Testis (tissue), 2 donors: ENCODE measurements at regions not wholly inside any gene's neighbourhood (a gene's known extent, or its start where the extent isn't known, plus 50 kb on each side); places are given as distances from the start of the nearest gene placed in this dataset.

Experiments used
- DNase-seq: peaks from one replicate; pipeline ENCODE4 v3.0.0-alpha.2; 2019
- H3K27ac ChIP-seq, 2 donors: fragments of 200-600 bp; sonication (generic); one replicate each; pipeline ENCODE4 v1.5.1; 2019
- H3K27me3 ChIP-seq: fragments of 200-600 bp; sonication (generic); one replicate; pipeline ENCODE4 v1.5.1; 2019
- H3K36me3 ChIP-seq: fragments of 200-600 bp; sonication (generic); one replicate; pipeline ENCODE4 v1.5.1; 2017; ENCODE audit warnings: low read depth; ENCODE audit errors: missing control alignments
- H3K4me1 ChIP-seq: fragments of 200-600 bp; sonication (generic); one replicate; pipeline ENCODE4 v1.5.1; 2019
- H3K4me3 ChIP-seq, 2 donors: fragments of 200-600 bp; sonication (generic); one replicate each; pipeline ENCODE4 v1.5.1; 2017 to 2019
- H3K9me3 ChIP-seq: fragments of 200-600 bp; sonication (generic); one replicate; pipeline ENCODE4 v1.5.1; 2017
- POLR2A ChIP-seq: fragments of 450-650 bp; IDR thresholded peaks from one replicate; pipeline ENCODE4 v1.6.1; 2017; ENCODE audit warnings: antibody characterized with exemption, mild to moderate bottlenecking, moderate library complexity
- WGBS, 2 donors: methylation state at CpG; one replicate each; pipeline ENCODE4 v1.1.5; 2018; 5-methylcytosine and 5-hydroxymethylcytosine counted together
- intact Hi-C: fragments of 100-400 bp; cut with DNase I; formaldehyde crosslinking; loops from one replicate; pipeline ENCODE4 v1.15.1; 2023; ENCODE audit warnings: low total_unique reads
- TF ChIP-seq, protein P1 (sequence below), 3 experiments: fragments of 450-650 bp in 2 of 3; fragments of 200-600 bp in 1 of 3; sonication (generic) in 1 of 3; IDR thresholded peaks; one replicate each; pipeline ENCODE4 v1.5.1; 2016 to 2019; ENCODE audit warnings: antibody characterized with exemption in 3 of 3, mild to moderate bottlenecking in 2 of 3, moderate library complexity in 1 of 3

DNA sequence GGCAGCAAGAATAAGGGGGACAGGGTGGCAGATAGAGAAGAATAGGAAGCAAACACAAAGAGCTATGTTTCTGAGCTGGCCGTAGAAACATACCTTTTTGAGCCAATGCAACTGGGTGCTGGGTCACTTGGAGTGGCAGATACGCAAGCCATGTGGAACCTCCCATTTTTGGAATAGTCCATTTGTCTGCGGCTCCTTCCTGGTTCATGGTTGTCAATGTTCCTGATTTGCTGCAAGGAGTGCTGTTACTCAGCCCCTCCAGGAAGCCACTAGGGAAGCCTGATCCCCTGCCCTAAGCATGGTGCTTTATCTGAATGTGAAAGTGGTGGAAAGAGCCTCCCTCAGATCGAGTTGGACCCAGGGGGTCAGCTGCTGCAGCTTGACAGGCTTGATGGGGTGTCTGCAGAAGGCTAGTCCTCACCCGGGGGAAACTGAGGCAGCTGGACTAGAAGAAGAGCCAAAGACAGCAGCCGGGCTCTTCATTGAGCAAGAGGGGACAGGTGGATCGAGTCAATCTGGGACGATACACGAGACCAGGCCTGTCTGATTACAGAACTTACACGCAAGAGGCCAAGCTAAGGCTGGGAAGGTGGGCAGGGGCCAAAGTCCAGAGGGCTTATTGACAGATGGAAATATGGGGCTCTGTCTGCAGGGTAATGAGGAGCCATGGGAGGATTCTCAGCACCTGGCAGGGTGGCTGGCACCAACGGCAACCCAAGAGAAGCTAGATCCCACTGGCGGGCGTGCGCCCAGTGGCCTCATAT is 57.4 kb upstream of the CTNNBL1 start:
- Histone ChIP-seq H3K36me3 (no peaks in the 10 kb centered on the region), H3K9me3 (no peaks in the 10 kb centered on the region), H3K27me3 (no peaks in the 10 kb centered on the region), H3K27ac (no peak overlapping the region), H3K4me3 (no peak overlapping the region), H3K4me1 (no peaks in the 10 kb centered on the region)
- intact Hi-C loops, result no loop called here
- TF ChIP-seq, protein P1, sequence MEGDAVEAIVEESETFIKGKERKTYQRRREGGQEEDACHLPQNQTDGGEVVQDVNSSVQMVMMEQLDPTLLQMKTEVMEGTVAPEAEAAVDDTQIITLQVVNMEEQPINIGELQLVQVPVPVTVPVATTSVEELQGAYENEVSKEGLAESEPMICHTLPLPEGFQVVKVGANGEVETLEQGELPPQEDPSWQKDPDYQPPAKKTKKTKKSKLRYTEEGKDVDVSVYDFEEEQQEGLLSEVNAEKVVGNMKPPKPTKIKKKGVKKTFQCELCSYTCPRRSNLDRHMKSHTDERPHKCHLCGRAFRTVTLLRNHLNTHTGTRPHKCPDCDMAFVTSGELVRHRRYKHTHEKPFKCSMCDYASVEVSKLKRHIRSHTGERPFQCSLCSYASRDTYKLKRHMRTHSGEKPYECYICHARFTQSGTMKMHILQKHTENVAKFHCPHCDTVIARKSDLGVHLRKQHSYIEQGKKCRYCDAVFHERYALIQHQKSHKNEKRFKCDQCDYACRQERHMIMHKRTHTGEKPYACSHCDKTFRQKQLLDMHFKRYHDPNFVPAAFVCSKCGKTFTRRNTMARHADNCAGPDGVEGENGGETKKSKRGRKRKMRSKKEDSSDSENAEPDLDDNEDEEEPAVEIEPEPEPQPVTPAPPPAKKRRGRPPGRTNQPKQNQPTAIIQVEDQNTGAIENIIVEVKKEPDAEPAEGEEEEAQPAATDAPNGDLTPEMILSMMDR (IDR thresholded peaks at IDR 0.05), result no peak
- no peak for TF ChIP-seq POLR2A
- DNase-seq, result no peak
- WGBS, 2 donors, result 73 to 83% methylated on average over 9 to 14 of the region's 14 CpGs

DNA sequence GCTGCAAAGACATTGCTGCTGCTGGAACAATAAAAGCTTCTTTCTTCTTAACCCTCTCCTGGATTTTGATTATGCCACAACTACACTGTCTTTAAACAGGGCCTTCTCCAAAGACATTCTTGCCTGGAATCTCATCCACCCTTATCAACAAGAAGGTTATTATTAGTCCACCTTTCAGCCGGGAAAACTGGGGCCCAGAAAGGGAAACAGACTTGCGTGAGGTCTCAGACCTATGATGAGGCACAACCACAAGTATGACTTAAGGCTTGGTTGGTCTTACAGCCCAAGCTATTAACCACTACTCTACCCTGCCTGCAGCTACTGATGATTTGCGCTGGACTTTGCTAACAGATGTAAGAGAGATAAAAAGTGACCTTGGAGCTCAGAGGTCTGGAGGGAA is 62.8 kb upstream of the CTNNBL1 start:
- H3K27me3 ChIP-seq, result no peaks in the 10 kb centered on the region
- 64 to 65% methylated on average over 3 of the region's 3 CpGs for WGBS, 2 donors
- no peak overlapping the region for H3K4me3 ChIP-seq
- H3K36me3 ChIP-seq, result no peaks in the 10 kb centered on the region
- DNase-seq, result no peak
- no peaks in the 10 kb centered on the region for H3K9me3 ChIP-seq
- intact Hi-C loops, result no loop called here
- TF ChIP-seq, protein P1 (IDR thresholded peaks at IDR 0.05), result no peak
- TF ChIP-seq POLR2A, result no peak
- H3K27ac ChIP-seq, result no peak overlapping the region
- no peaks in the 10 kb centered on the region for H3K4me1 ChIP-seq

GRCh38 chr20:37630166-37630565 is 63.7 kb upstream of the CTNNBL1 start:
- Histone ChIP-seq H3K4me3 (no peak overlapping the region), H3K27me3 (no peaks in the 10 kb centered on the region), H3K9me3 (no peaks in the 10 kb centered on the region), H3K27ac (no peak overlapping the region), H3K4me1 (no peaks in the 10 kb centered on the region), H3K36me3 (no peaks in the 10 kb centered on the region)
- WGBS, 2 donors, result 27 to 33% methylated on average over 2 of the region's 2 CpGs
- intact Hi-C loops, result no loop called here
- no peak for DNase-seq
- TF ChIP-seq POLR2A, result no peak
- TF ChIP-seq, protein P1 (IDR thresholded peaks at IDR 0.05), result no peak

GRCh38 chr20:37627767-37628130 is 66.1 kb upstream of the CTNNBL1 start:
- no peak overlapping the region for H3K27ac ChIP-seq
- no peaks in the 10 kb centered on the region for H3K36me3 ChIP-seq
- TF ChIP-seq, protein P1 (IDR thresholded peaks at IDR 0.05), result no peak
- no peak for TF ChIP-seq POLR2A
- no peak overlapping the region for H3K4me3 ChIP-seq
- H3K4me1 ChIP-seq, result no peaks in the 10 kb centered on the region
- H3K27me3 ChIP-seq, result no peaks in the 10 kb centered on the region
- no peaks in the 10 kb centered on the region for H3K9me3 ChIP-seq
- no peak for DNase-seq
- intact Hi-C loops, result no loop called here
